ENCODE measurements at regions not wholly inside any gene's neighbourhood (a gene's known extent, or its start where the extent isn't known, plus 50 kb on each side); places are given as distances from the start of the nearest gene placed in this dataset.

GRCh38 chr2:146931109-146931508 lies 913.7 kb upstream of the ACVR2A start:
- H3K4me3 Mint-ChIP-seq = no peak overlapping the region

GRCh38 chr2:146927080-146927711 lies 917.6 kb upstream of the ACVR2A start:
- Mint-ChIP-seq H3K27ac (no peak overlapping the region), H3K9me3 (no peaks in the 10 kb centered on the region), H3K4me1 (ENCODE audit: low read depth) (no peaks in the 10 kb centered on the region), H3K27me3 (peaks cover 13% of the 10 kb centered on the region), H3K36me3 (ENCODE audit: low read depth) (no peaks in the 10 kb centered on the region), H3K4me3 (no peak overlapping the region)
- H3K9me3 ChIP-seq (ENCODE audit: control insufficient read depth in 1 of 2, insufficient read depth in 1 of 2, low read length in 2 of 2) = no peaks in the 10 kb centered on the region
- H3K27me3 ChIP-seq (ENCODE audit: control insufficient read depth in 1 of 2, insufficient read depth in 2 of 2, low read length in 2 of 2) = no peaks in the 10 kb centered on the region
- H3K4me3 ChIP-seq (ENCODE audit: low read length) = no peak overlapping the region
- H3K36me3 ChIP-seq (ENCODE audit: insufficient read depth, low read length) = no peaks in the 10 kb centered on the region
- DNase-seq (peak in 1 of 14 experiments; percentile 1), ATAC-seq (ENCODE audit: poor library complexity) (no peak)
- POLR2A ChIA-PET = no interaction called here
- no peak for TF ChIP-seq CTCF (IDR thresholded peaks at IDR 0.05)
- intact Hi-C loops (cut with DNase I, micrococcal nuclease) = no loop called here
- CTCF ChIA-PET = no interaction called here
- H3K27ac ChIP-seq (ENCODE audit: low read depth in 1 of 2, low read length in 2 of 2) = no peak overlapping the region
- H3K4me1 ChIP-seq (ENCODE audit: insufficient read depth, low read length) = no peaks in the 10 kb centered on the region

More at GRCh38 chr2:146931109-146931508, 913.7 kb upstream of the ACVR2A start:
- Histone ChIP-seq H3K36me3 (ENCODE audit: insufficient read depth, low read length) (no peaks in the 10 kb centered on the region), H3K27ac (ENCODE audit: low read depth in 1 of 2, low read length in 2 of 2) (no peak overlapping the region), H3K4me3 (ENCODE audit: low read length) (no peak overlapping the region), H3K27me3 (ENCODE audit: control insufficient read depth in 1 of 2, insufficient read depth in 2 of 2, low read length in 2 of 2) (no peaks in the 10 kb centered on the region), H3K9me3 (ENCODE audit: control insufficient read depth in 1 of 2, insufficient read depth in 1 of 2, low read length in 2 of 2) (no peaks in the 10 kb centered on the region), H3K4me1 (ENCODE audit: insufficient read depth, low read length) (no peaks in the 10 kb centered on the region)
- Mint-ChIP-seq H3K27me3 (peaks cover 5% of the 10 kb centered on the region), H3K9me3 (peaks cover 6% of the 10 kb centered on the region), H3K4me1 (ENCODE audit: low read depth) (no peaks in the 10 kb centered on the region), H3K36me3 (ENCODE audit: low read depth) (no peaks in the 10 kb centered on the region), H3K27ac (no peak overlapping the region)
- ATAC-seq (ENCODE audit: poor library complexity) = no peak
- POLR2A ChIA-PET = no interaction called here
- intact Hi-C loops (cut with DNase I, micrococcal nuclease) = no loop called here
- CTCF ChIA-PET = no interaction called here
- DNase-seq = no peak
- TF ChIP-seq CTCF (IDR thresholded peaks at IDR 0.05) = no peak

GRCh38 chr2:146918280-146918679 lies 926.5 kb upstream of the ACVR2A start:
- no peak for ATAC-seq (ENCODE audit: poor library complexity)
- Histone ChIP-seq H3K9me3 (ENCODE audit: control insufficient read depth in 1 of 2, insufficient read depth in 1 of 2, low read length in 2 of 2) (no peaks in the 10 kb centered on the region), H3K4me1 (ENCODE audit: insufficient read depth, low read length) (no peaks in the 10 kb centered on the region), H3K27me3 (ENCODE audit: control insufficient read depth in 1 of 2, insufficient read depth in 2 of 2, low read length in 2 of 2) (no peaks in the 10 kb centered on the region), H3K4me3 (ENCODE audit: low read length) (no peak overlapping the region), H3K27ac (ENCODE audit: low read depth in 1 of 2, low read length in 2 of 2) (no peak overlapping the region), H3K36me3 (ENCODE audit: insufficient read depth, low read length) (no peaks in the 10 kb centered on the region)
- Mint-ChIP-seq H3K27me3 (no peaks in the 10 kb centered on the region), H3K27ac (no peak overlapping the region), H3K36me3 (ENCODE audit: low read depth) (no peaks in the 10 kb centered on the region), H3K4me1 (ENCODE audit: low read depth) (no peaks in the 10 kb centered on the region), H3K9me3 (no peaks in the 10 kb centered on the region), H3K4me3 (no peak overlapping the region)
- intact Hi-C loops (cut with DNase I, micrococcal nuclease) = no loop called here
- ChIA-PET CTCF (no interaction called here), POLR2A (no interaction called here)
- no peak for TF ChIP-seq CTCF (IDR thresholded peaks at IDR 0.05)
- no peak for DNase-seq
